ENCODE measurements at regions not wholly inside any gene's neighbourhood (a gene's known extent, or its start where the extent isn't known, plus 50 kb on each side); places are given as distances from the start of the nearest gene placed in this dataset.

DNA sequence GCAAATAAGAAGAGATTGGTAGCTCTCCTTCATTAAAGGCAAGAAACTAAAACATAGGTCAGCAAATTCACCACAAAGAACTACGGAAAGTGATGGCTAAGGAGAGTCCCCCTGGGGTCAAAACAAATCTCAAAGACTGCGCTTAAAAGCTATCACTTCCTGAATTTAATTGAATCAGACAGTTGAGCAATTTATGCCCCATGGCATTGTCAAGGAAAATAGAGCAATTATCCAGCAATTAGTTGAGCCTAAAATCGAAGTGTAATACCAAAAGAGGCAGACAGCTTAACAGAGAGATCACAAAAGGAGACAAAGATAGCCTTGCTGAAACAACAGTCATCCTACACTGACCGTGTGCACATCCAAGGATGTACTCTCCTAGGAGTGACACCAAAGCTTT lies 74.4 kb upstream of the SCN10A start:
- TF ChIP-seq CHD7 (IDR thresholded peaks at IDR 0.05; ENCODE audit: insufficient replicate concordance, low read length) (no peak), CHD1 (IDR thresholded peaks at IDR 0.05; ENCODE audit: low read depth, low read length) (no peak), HDAC2 (IDR thresholded peaks at IDR 0.05; ENCODE audit: borderline replicate concordance in 1 of 2, low read depth in 2 of 2, low read length in 2 of 2) (no peak)

All from H1 (cell line).